ENCODE measurements at regions not wholly inside any gene's neighbourhood (a gene's known extent, or its start where the extent isn't known, plus 50 kb on each side); places are given as distances from the start of the nearest gene placed in this dataset.
"Not testable (repeated sequence)": the region's sequence is repeated elsewhere in the genome, so short reads cannot be mapped to it uniquely, and the experiment has no call there.

DNA sequence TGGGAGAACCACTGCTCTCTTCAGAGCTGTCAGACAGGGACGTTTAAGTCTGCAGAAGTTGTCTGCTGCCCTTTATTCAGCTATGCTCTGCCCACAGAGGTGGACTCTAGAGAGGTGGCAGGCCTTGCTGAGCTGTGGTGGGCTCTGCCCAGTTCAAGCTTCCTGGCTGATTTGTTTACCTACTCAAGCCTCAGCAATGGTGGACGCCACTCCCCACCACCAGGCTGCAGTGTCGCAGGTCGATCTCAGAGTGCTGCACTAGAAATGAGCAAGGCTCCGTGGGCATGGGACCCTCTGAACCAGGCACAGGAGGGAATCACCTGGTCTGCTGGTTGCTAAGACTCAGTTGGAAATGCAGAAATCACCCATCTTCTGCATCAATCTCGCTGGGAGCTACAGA lies 223.4 kb upstream of the IRAK1BP1 start:
- POLR2A ChIA-PET; H3K4me1 Mint-ChIP-seq; H3K27me3 Mint-ChIP-seq; H3K9me3 Mint-ChIP-seq (ENCODE audit: low read depth); DNase-seq; ATAC-seq; intact Hi-C loops (cut with DNase I, micrococcal nuclease); H3K27ac Mint-ChIP-seq; H3K36me3 Mint-ChIP-seq (ENCODE audit: low read depth); H3K4me3 Mint-ChIP-seq: not testable (repeated sequence)
- CTCF ChIA-PET, result interaction anchor here (0.6 kb wide), 1 partner anchor 647 kb away, joined by 4 read pairs; no protein-coding TSS in a partner anchor

DNA sequence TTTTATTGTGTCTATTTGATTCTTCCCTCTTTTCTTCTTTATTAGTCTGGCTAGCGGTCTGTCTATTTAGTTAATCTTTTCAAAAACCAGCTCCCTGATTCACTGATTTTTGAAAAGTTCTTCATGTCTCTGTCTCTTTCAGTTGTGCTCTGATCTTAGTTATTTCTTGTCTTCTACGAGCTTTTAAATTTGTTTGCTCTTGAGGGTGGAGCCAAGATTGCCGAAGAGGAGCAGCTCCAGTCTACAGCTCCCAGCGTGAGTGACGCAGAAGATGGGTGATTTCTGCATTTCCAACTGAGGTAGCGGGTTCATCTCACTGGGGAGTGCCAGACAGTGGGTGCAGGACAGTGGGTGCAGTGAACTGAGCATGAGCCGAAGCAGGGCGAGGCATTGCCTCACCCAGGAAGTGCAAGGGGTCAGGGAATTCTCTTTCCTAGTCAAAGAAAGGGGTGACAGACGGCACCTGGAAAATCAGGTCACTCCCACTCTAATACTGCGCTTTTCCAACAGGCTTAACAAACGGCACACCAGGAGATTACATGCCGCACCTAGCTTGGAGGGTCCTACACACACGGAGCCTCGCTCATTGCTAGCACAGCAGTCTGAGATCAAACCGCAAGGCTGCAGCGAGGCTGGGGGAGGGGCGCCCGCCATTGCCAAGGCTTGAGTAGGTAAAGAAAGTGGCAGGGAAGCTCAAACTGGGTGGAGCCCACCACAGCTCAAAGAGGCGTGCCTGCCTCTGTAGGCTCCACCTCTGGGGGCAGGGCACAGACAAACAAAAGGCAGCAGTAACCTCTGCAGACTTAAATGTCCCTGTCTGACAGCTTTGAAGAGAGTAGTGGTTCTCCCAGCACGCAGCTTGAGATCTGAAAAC lies 220.6 kb upstream of the IRAK1BP1 start:
- H3K4me3 Mint-ChIP-seq; H3K36me3 Mint-ChIP-seq (ENCODE audit: low read depth); DNase-seq; POLR2A ChIA-PET; H3K27me3 Mint-ChIP-seq; intact Hi-C loops (cut with DNase I, micrococcal nuclease); CTCF ChIA-PET; H3K27ac Mint-ChIP-seq; H3K4me1 Mint-ChIP-seq; ATAC-seq; H3K9me3 Mint-ChIP-seq (ENCODE audit: low read depth): not testable (repeated sequence)

DNA sequence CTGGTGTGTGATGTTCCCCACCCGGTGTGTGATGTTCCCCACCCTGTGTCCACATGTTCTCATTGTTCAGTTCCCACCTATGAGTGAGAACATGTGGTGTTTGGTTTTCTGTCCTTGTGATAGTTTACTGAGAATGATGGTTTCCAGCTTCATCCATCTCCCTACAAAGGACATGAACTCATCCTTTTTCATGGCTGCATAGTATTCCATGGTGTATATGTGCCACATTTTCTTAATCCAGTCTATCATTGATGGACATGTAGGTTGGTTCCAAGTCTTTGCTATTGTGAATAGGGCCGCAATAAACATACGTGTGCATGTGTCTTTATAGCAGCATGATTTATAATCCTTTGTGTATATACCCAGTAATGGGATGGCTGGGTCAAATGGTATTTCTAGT lies 201.5 kb upstream of the IRAK1BP1 start:
- H3K27ac Mint-ChIP-seq; CTCF ChIA-PET; POLR2A ChIA-PET; ATAC-seq; DNase-seq; H3K4me1 Mint-ChIP-seq; H3K9me3 Mint-ChIP-seq (ENCODE audit: low read depth); H3K4me3 Mint-ChIP-seq; H3K27me3 Mint-ChIP-seq; intact Hi-C loops (cut with DNase I, micrococcal nuclease); H3K36me3 Mint-ChIP-seq (ENCODE audit: low read depth): not testable (repeated sequence)

DNA sequence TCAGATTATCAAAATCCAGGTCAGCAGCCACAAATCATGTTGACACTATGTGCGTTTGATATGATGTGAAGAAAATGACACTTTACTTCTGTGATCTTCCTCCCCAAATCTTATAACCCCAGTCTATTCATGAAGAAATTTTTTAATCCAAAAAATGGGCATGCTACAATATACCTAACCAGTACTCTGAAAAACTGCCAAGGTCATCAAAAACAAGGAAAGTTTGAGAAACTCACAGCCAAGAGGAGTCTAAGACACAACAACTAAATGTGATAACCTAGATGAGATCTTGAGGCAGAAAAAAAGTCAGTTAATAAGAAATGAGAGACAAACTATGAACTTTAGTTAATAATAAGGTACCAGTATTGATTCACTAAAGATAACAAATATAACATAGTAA lies 200.6 kb upstream of the IRAK1BP1 start:
- DNase-seq (no peak), ATAC-seq (no peak)
- Mint-ChIP-seq H3K4me1 (no peaks in the 10 kb centered on the region), H3K27ac (no peak overlapping the region), H3K4me3 (no peak overlapping the region), H3K36me3 (ENCODE audit: low read depth) (no peaks in the 10 kb centered on the region), H3K9me3 (ENCODE audit: low read depth) (no peaks in the 10 kb centered on the region), H3K27me3 (no peaks in the 10 kb centered on the region)
- CTCF ChIA-PET, result no interaction called here
- POLR2A ChIA-PET, result no interaction called here
- intact Hi-C loops (cut with DNase I, micrococcal nuclease), result no loop called here

DNA sequence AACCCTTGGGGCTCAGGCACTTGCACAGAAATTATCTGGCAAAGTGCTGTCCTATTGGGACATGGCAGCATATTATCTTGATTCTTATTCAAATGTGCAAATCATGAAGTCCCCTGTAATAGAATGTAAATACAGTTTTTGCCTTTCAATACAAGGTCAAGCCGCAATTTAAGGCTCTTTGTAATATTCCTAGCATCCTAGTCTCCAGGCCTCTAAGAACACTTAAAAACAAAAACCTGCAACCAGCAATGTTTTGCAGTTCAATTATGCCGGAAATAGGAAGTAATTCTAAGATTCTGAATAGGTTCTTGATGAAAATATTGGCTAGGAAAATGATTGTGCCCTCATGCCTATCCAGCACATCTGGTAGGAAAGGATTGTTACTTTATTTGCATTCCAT lies 197.2 kb upstream of the IRAK1BP1 start:
- no peak overlapping the region for H3K4me3 Mint-ChIP-seq
- no peak for DNase-seq
- no peaks in the 10 kb centered on the region for H3K36me3 Mint-ChIP-seq (ENCODE audit: low read depth)
- intact Hi-C loops (cut with DNase I, micrococcal nuclease), result no loop called here
- ChIA-PET CTCF (no interaction called here), POLR2A (no interaction called here)
- H3K4me1 Mint-ChIP-seq, result no peaks in the 10 kb centered on the region
- no peaks in the 10 kb centered on the region for H3K9me3 Mint-ChIP-seq (ENCODE audit: low read depth)
- no peak for ATAC-seq
- no peaks in the 10 kb centered on the region for H3K27me3 Mint-ChIP-seq
- no peak overlapping the region for H3K27ac Mint-ChIP-seq

DNA sequence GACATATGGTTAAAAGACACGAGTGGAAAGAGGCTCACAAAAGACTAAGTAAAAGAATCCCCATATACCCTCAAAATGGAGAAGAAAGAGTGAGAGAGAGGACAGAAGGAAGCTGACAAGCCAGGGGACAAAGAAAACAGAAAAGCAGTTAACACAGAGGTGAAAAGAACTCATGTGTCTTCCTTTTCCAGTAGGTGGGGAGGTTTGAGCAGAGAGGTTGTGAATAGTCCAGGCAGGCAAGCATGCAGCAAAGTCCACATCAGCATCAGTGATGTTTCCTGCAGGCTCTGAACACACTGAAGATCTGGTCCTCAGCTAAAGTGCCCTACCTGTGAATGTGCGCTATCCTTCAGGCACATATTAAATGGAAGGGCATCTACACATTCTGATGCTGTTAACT lies 196.5 kb upstream of the IRAK1BP1 start:
- ATAC-seq, result no peak
- Mint-ChIP-seq H3K27ac (no peak overlapping the region), H3K27me3 (no peaks in the 10 kb centered on the region), H3K9me3 (ENCODE audit: low read depth) (peaks cover 1% of the 10 kb centered on the region), H3K36me3 (ENCODE audit: low read depth) (no peaks in the 10 kb centered on the region), H3K4me1 (no peaks in the 10 kb centered on the region), H3K4me3 (no peak overlapping the region)
- POLR2A ChIA-PET, result no interaction called here
- CTCF ChIA-PET, result no interaction called here
- no peak for DNase-seq
- intact Hi-C loops (cut with DNase I, micrococcal nuclease), result no loop called here

DNA sequence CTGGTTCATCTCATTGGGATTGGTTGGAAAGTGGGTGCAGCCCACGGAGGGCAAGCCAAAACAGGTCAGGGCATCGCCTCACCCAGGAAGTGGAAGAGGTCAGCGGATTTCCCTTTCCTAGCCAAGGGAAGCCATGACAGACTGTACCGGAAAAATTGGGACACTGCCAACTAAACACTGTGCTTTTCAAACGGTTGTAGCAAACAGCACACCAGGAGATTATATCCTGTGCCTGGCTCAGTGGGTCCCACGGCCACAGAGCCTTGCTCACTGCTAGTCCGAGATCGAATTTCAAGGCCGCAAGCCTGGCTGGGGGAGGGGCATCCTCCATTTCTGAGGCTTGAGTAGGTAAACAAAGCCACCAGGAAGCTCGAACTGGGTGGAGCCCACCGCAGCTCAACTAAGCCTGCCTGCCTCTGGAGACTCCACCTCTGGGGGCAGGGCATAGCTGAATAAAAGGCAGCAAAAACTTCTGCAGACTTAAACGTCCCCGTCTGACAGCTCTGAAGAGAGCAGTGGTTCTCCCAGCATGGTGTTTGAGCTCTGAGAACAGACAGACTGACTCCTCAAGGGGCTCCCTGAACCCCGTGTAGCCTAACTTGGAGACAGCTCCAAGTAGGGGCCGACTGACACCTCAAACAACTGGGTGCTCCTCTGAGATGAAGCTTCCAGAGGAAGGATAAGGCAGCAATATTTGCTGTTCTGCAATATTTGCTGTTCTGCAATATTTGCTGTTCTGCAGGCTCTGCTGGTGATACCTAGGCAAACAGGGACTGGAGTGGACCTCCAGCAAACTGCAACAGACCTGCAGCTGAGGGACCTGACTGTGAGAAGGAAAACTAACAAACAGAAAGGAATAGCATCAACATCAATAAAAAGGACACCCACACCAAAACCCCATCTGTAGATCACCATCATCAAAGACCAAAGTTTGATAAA lies 191.0 kb upstream of the IRAK1BP1 start:
- H3K27me3 Mint-ChIP-seq; DNase-seq; H3K4me3 Mint-ChIP-seq; H3K36me3 Mint-ChIP-seq (ENCODE audit: low read depth); ATAC-seq; intact Hi-C loops (cut with DNase I, micrococcal nuclease); CTCF ChIA-PET; POLR2A ChIA-PET; H3K9me3 Mint-ChIP-seq (ENCODE audit: low read depth); H3K27ac Mint-ChIP-seq; H3K4me1 Mint-ChIP-seq: not testable (repeated sequence)

DNA sequence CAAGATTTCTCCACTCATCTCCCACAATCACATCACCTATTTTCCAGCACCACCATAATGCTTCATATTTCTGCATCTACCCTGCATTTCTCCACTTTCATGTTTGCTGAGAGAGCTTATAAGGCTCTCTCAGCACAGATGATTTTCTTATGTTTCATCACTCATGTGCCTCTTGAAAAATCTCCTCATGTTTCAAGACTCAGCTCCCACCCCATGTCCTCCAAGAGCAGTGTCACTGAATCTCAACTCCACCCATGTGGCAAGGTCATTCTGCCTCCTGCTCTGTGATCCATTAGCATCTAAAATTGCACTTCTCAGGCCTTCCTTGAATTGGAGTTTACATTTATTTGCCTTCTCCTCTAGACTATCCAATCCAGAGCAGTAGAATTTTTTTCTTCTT lies 178.7 kb upstream of the IRAK1BP1 start:
- H3K4me3 Mint-ChIP-seq, result no peak overlapping the region
- H3K9me3 Mint-ChIP-seq (ENCODE audit: low read depth), result no peaks in the 10 kb centered on the region

DNA sequence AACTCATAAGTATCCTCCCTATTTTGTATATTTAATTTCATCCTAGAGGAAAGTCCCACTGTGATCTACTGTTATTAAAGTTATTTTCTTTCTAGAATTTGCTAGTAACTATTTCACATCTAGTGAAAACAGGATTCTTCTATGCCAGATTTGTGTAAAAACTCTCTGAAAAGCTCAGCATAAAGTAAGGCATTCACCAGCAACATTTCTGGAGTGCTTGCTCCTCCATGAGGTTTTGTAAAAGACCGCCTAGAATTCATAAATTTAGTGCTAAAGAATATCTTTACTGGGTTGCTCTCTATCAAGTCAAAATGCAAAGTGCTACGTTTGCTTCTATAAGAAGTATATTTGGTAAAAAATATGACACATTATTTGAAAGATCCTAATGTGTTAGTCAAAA lies 173.5 kb upstream of the IRAK1BP1 start:
- intact Hi-C loops (cut with DNase I, micrococcal nuclease), result no loop called here
- CTCF ChIA-PET, result no interaction called here
- POLR2A ChIA-PET, result no interaction called here
- H3K4me3 Mint-ChIP-seq, result no peak overlapping the region
- ATAC-seq, result no peak
- no peaks in the 10 kb centered on the region for H3K4me1 Mint-ChIP-seq
- DNase-seq, result no peak
- H3K9me3 Mint-ChIP-seq (ENCODE audit: low read depth), result no peaks in the 10 kb centered on the region
- H3K36me3 Mint-ChIP-seq (ENCODE audit: low read depth), result no peaks in the 10 kb centered on the region
- H3K27me3 Mint-ChIP-seq, result no peaks in the 10 kb centered on the region
- no peak overlapping the region for H3K27ac Mint-ChIP-seq

More for the DNA sequence above, 178.7 kb upstream of the IRAK1BP1 start:
- Mint-ChIP-seq H3K27me3 (no peaks in the 10 kb centered on the region), H3K4me1 (no peaks in the 10 kb centered on the region), H3K27ac (no peak overlapping the region), H3K36me3 (ENCODE audit: low read depth) (no peaks in the 10 kb centered on the region)
- intact Hi-C loops (cut with DNase I, micrococcal nuclease), result no loop called here
- no peak for ATAC-seq
- ChIA-PET CTCF (no interaction called here), POLR2A (no interaction called here)
- no peak for DNase-seq

DNA sequence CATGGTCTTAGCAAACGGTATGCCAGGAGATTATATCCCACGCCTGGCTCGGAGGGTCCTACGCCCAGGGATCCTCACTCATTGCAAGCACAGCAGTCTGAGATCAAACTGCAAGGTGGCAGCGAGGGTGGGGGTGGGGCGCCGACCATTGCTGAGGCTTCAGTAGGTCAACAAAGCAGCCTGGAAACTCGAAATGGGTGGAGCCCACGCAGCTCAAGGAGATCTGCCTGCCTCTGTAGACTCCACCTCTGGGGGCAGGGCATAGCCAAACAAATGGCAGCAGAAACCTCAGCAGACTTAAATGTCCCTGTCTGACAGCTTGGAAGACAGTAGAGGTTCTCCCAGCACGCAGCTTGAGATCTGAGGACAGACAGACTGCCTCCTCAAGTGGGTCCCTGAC lies 172.7 kb upstream of the IRAK1BP1 start:
- H3K4me1 Mint-ChIP-seq; intact Hi-C loops (cut with DNase I, micrococcal nuclease); H3K36me3 Mint-ChIP-seq (ENCODE audit: low read depth); DNase-seq; CTCF ChIA-PET; ATAC-seq; H3K27me3 Mint-ChIP-seq; H3K9me3 Mint-ChIP-seq (ENCODE audit: low read depth); H3K27ac Mint-ChIP-seq; POLR2A ChIA-PET; H3K4me3 Mint-ChIP-seq: not testable (repeated sequence)

DNA sequence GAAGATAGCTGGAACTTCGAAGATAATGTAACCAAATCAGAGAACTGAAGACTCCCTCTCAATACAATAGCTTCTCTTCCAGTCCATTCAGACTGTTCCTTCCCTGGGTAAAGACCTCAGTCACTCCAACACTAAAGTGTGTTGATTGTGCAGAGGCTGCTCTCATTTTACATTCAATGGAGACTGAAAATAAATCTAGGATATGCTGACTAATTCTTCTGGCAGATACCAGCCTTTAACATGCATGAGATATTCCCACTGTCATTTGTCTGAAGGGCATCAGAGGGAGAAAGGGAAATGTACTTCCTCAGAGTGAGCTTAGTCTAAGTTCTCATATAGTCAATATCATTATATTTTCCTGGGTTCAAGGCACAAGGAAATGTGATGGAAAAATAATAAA lies 166.4 kb upstream of the IRAK1BP1 start:
- DNase-seq, result no peak
- Mint-ChIP-seq H3K27ac (no peak overlapping the region), H3K4me1 (no peaks in the 10 kb centered on the region), H3K36me3 (ENCODE audit: low read depth) (no peaks in the 10 kb centered on the region), H3K27me3 (no peaks in the 10 kb centered on the region), H3K4me3 (no peak overlapping the region), H3K9me3 (ENCODE audit: low read depth) (peaks cover 2% of the 10 kb centered on the region)
- ATAC-seq, result no peak
- ChIA-PET CTCF (no interaction called here), POLR2A (no interaction called here)
- intact Hi-C loops (cut with DNase I, micrococcal nuclease), result no loop called here

DNA sequence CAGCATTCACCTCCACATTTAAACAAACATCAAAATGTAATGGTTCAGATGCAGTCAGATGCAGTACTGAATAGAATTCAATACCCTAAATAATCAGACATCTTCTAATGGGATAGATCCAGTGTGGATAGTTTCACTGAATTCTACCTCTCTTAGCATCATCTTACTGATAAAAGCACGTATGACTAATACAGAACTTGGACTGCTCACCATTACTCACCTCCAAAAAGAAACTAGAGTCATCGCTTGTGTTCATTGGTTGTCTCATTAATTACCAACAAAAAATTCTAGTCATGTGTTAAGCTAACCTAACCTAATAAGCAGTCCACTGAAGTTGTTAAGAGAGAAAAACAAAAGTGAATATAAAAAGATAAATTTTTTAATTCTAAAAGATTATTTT lies 165.9 kb upstream of the IRAK1BP1 start:
- Mint-ChIP-seq H3K4me3 (no peak overlapping the region), H3K9me3 (ENCODE audit: low read depth) (peaks cover 2% of the 10 kb centered on the region), H3K27me3 (no peaks in the 10 kb centered on the region), H3K36me3 (ENCODE audit: low read depth) (no peaks in the 10 kb centered on the region), H3K4me1 (no peaks in the 10 kb centered on the region), H3K27ac (no peak overlapping the region)
- DNase-seq, result no peak
- ChIA-PET CTCF (no interaction called here), POLR2A (no interaction called here)
- intact Hi-C loops (cut with DNase I, micrococcal nuclease), result no loop called here
- ATAC-seq, result no peak
